Suprapubic skin (tissue), 4 donors: ENCODE measurements at regions not wholly inside any gene's neighbourhood (a gene's known extent, or its start where the extent isn't known, plus 50 kb on each side); places are given as distances from the start of the nearest gene placed in this dataset.

Experiments
- DNase-seq, 2 donors: peaks; one replicate each; pipeline ENCODE4 v3.0.0-alpha.2; 2019; ENCODE audit warnings: low spot score in 2 of 2
- H3K27ac ChIP-seq: fragments of 200-600 bp; sonication (generic); one replicate; pipeline ENCODE4 v1.5.1; 2019
- H3K27me3 ChIP-seq: fragments of 200-600 bp; sonication (generic); one replicate; pipeline ENCODE4 v1.5.1; 2019
- H3K36me3 ChIP-seq: fragments of 200-600 bp; sonication (generic); one replicate; pipeline ENCODE4 v1.5.1; 2019
- H3K4me1 ChIP-seq: fragments of 200-600 bp; sonication (generic); one replicate; pipeline ENCODE4 v1.5.1; 2019
- H3K4me3 ChIP-seq: fragments of 200-600 bp; sonication (generic); one replicate; pipeline ENCODE4 v1.5.1; 2019; ENCODE audit warnings: mild to moderate bottlenecking
- H3K9me3 ChIP-seq: fragments of 200-600 bp; sonication (generic); one replicate; pipeline ENCODE4 v1.5.1; 2019
- CTCF ChIP-seq, 2 donors: fragments of 200-600 bp in 1 of 2; fragments of 450-650 bp in 1 of 2; sonication (generic) in 1 of 2; IDR thresholded peaks; one replicate each; pipeline ENCODE4 v1.5.1; 2016 to 2019; ENCODE audit warnings: antibody characterized with exemption in 2 of 2, mild to moderate bottlenecking in 1 of 2, moderate library complexity in 1 of 2
- EP300 ChIP-seq: sonication (generic); formaldehyde crosslinking; IDR thresholded peaks from one replicate; pipeline ENCODE4 v1.6.1; 2017; ENCODE audit warnings: antibody characterized with exemption
- POLR2A ChIP-seq, 2 donors: fragments of 450-650 bp; IDR thresholded peaks; one replicate each; pipeline ENCODE4 v1.6.1; 2017; ENCODE audit warnings: antibody characterized with exemption in 2 of 2, mild to moderate bottlenecking in 2 of 2, moderate library complexity in 2 of 2
- POLR2AphosphoS5 ChIP-seq, 3 donors: sonication (generic); formaldehyde crosslinking; IDR thresholded peaks; one replicate each; pipeline ENCODE4 v1.6.1; 2017; ENCODE audit warnings: antibody characterized with exemption in 3 of 3
- WGBS: methylation state at CpG from one replicate; pipeline ENCODE4 v1.1.5; 2018; 5-methylcytosine and 5-hydroxymethylcytosine counted together

- no peak overlapping the region for H3K27ac ChIP-seq
- TF ChIP-seq POLR2A (IDR thresholded peaks at IDR 0.05), result no peak
- TF ChIP-seq EP300, result no peak
- no peak for TF ChIP-seq POLR2AphosphoS5 (IDR thresholded peaks at IDR 0.05)
- no peak for TF ChIP-seq CTCF (IDR thresholded peaks at IDR 0.05)
- 50% methylated on average over 3 of the region's 3 CpGs for WGBS
These were observed 394.4 kb upstream of the NPVF start for GRCh38 chr7:25622695-25623094.

GRCh38 chr7:25624051-25624450 is 395.8 kb upstream of the NPVF start:
- no peak overlapping the region for H3K4me3 ChIP-seq
- TF ChIP-seq POLR2A (IDR thresholded peaks at IDR 0.05) (no peak), CTCF (IDR thresholded peaks at IDR 0.05) (no peak), EP300 (no peak), POLR2AphosphoS5 (IDR thresholded peaks at IDR 0.05) (no peak)
- H3K36me3 ChIP-seq, result no peaks in the 10 kb centered on the region
- peaks cover 15% of the 10 kb centered on the region for H3K4me1 ChIP-seq
- no peaks in the 10 kb centered on the region for H3K27me3 ChIP-seq
- WGBS, result 80% methylated on average over 3 of the region's 3 CpGs
- H3K9me3 ChIP-seq, result no peaks in the 10 kb centered on the region
- no peak overlapping the region for H3K27ac ChIP-seq
- DNase-seq, result no peak

More at GRCh38 chr7:25622695-25623094, 394.4 kb upstream of the NPVF start:
- DNase-seq, result no peak
- H3K4me1 ChIP-seq, result peaks cover 15% of the 10 kb centered on the region
- H3K36me3 ChIP-seq, result no peaks in the 10 kb centered on the region
- H3K9me3 ChIP-seq, result no peaks in the 10 kb centered on the region
- H3K4me3 ChIP-seq, result no peak overlapping the region
- H3K27me3 ChIP-seq, result no peaks in the 10 kb centered on the region

GRCh38 chr7:25624833-25625232 is 396.5 kb upstream of the NPVF start:
- Histone ChIP-seq H3K9me3 (no peaks in the 10 kb centered on the region), H3K27ac (peak overlapping the region; percentile 12), H3K27me3 (no peaks in the 10 kb centered on the region), H3K4me3 (no peak overlapping the region), H3K36me3 (no peaks in the 10 kb centered on the region), H3K4me1 (peaks cover 15% of the 10 kb centered on the region)
- WGBS, result 61% methylated on average over 8 of the region's 8 CpGs
- no peak for DNase-seq
- no peak for TF ChIP-seq POLR2AphosphoS5 (IDR thresholded peaks at IDR 0.05)
- TF ChIP-seq EP300, result no peak
- TF ChIP-seq POLR2A (IDR thresholded peaks at IDR 0.05), result no peak
- TF ChIP-seq CTCF (IDR thresholded peaks at IDR 0.05), result no peak

GRCh38 chr7:25625306-25625992 is 397.2 kb upstream of the NPVF start:
- DNase-seq, result no peak
- no peaks in the 10 kb centered on the region for H3K27me3 ChIP-seq
- H3K27ac ChIP-seq, result peak overlapping the region; percentile 12
- TF ChIP-seq CTCF (IDR thresholded peaks at IDR 0.05) (no peak), POLR2AphosphoS5 (IDR thresholded peaks at IDR 0.05) (no peak), EP300 (no peak), POLR2A (IDR thresholded peaks at IDR 0.05) (no peak)
- H3K4me3 ChIP-seq, result no peak overlapping the region
- WGBS, result 65% methylated on average over 5 of the region's 5 CpGs
- peaks cover 10% of the 10 kb centered on the region for H3K4me1 ChIP-seq
- no peaks in the 10 kb centered on the region for H3K9me3 ChIP-seq
- no peaks in the 10 kb centered on the region for H3K36me3 ChIP-seq

GRCh38 chr7:25626451-25627131 is 398.3 kb upstream of the NPVF start:
- H3K27me3 ChIP-seq, result no peaks in the 10 kb centered on the region
- H3K9me3 ChIP-seq, result no peaks in the 10 kb centered on the region
- no peak overlapping the region for H3K4me3 ChIP-seq
- DNase-seq, result no peak
- no peak for TF ChIP-seq POLR2AphosphoS5 (IDR thresholded peaks at IDR 0.05)
- no peak for TF ChIP-seq POLR2A (IDR thresholded peaks at IDR 0.05)
- TF ChIP-seq EP300, result no peak
- TF ChIP-seq CTCF (IDR thresholded peaks at IDR 0.05), result no peak
- 65% methylated on average over 4 of the region's 4 CpGs for WGBS
- H3K4me1 ChIP-seq, result peaks cover 6% of the 10 kb centered on the region
- no peaks in the 10 kb centered on the region for H3K36me3 ChIP-seq
- H3K27ac ChIP-seq, result no peak overlapping the region
